ENCODE measurements at regions not wholly inside any gene's neighbourhood (a gene's known extent, or its start where the extent isn't known, plus 50 kb on each side); places are given as distances from the start of the nearest gene placed in this dataset.

DNA sequence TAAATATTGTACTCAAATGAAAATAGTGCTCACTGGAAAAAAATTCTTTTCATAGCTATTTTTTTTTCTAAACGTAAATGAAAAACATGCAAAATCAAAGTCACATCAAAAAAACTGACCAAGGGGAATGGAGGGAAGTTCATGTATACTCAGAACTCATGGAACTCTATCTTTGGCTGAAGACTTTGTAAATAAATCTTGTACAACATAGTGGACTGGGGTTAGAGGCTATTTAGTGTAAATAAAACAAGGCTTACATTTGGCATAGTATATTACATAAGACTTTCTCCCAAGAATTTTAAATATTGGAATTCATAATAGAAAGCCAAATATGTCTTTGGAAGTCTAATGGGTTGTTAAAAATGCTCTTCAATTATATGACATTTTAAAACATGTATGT, 59.8 kb upstream of the PDE5A start:
- TF ChIP-seq, protein P1, sequence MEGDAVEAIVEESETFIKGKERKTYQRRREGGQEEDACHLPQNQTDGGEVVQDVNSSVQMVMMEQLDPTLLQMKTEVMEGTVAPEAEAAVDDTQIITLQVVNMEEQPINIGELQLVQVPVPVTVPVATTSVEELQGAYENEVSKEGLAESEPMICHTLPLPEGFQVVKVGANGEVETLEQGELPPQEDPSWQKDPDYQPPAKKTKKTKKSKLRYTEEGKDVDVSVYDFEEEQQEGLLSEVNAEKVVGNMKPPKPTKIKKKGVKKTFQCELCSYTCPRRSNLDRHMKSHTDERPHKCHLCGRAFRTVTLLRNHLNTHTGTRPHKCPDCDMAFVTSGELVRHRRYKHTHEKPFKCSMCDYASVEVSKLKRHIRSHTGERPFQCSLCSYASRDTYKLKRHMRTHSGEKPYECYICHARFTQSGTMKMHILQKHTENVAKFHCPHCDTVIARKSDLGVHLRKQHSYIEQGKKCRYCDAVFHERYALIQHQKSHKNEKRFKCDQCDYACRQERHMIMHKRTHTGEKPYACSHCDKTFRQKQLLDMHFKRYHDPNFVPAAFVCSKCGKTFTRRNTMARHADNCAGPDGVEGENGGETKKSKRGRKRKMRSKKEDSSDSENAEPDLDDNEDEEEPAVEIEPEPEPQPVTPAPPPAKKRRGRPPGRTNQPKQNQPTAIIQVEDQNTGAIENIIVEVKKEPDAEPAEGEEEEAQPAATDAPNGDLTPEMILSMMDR (IDR thresholded peaks at IDR 0.05): no peak
- no peak for TF ChIP-seq POLR2A (IDR thresholded peaks at IDR 0.05)
